ENCODE measurements at regions not wholly inside any gene's neighbourhood (a gene's known extent, or its start where the extent isn't known, plus 50 kb on each side); places are given as distances from the start of the nearest gene placed in this dataset.

DNA sequence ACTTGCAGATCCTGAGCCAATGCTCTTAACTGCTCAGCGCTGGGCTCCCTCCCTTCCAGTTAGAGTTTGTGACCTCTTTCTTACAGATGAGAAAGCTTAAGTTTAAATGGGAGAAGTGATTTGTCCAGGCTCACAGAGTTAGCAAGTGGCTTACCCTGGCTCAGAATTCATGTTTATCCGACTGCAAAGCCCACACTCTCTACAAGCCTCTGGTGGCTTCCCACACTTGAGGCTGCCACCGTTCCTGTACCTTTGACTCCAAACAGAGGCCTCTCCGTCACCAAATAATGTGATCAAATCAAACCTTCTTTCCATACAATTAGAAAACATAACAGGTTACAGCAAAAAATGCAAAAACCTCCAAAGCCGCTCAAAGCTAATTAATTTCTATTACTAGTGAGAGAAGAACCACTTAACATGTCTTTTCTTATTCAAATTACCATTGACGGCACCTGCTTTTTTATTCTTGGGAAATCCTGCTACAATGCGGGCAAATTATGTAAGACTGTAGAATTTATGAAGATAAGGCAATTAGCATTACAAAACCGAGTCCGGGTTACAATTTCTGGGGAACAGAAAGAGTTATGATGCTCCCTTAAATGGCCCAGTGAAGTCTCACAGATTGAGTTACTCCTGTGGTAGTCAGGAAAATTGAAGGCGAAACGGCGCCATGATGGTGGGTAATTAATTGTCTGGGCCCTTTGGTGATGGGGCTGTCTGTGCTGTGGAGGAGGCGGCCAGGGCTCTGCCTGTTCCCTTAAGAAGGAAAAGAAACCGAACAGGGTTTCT lies 324.3 kb upstream of the POU3F1 start:
- no peak overlapping the region for H2AFZ ChIP-seq (ENCODE audit: low read length)
- no peaks in the 10 kb centered on the region for H3F3A ChIP-seq (ENCODE audit: insufficient read depth, low read length)
- H3K27me3 ChIP-seq (ENCODE audit: insufficient read depth, low read length) = no peaks in the 10 kb centered on the region; the same call in 1 of the 2 replicates
- no peaks in the 10 kb centered on the region for H3K4me1 ChIP-seq (ENCODE audit: insufficient read depth, low read length, severe bottlenecking)
- H4K20me1 ChIP-seq (ENCODE audit: insufficient read depth, low read length) = no peaks in the 10 kb centered on the region
- no peaks in the 10 kb centered on the region for H3K9me2 ChIP-seq (ENCODE audit: low read depth, low read length)
- no peak overlapping the region for H3K4me3 ChIP-seq (ENCODE audit: low read depth, low read length, poor library complexity, severe bottlenecking)
- no peaks in the 10 kb centered on the region; the same call in 1 of the 2 replicates for H3K36me3 ChIP-seq (ENCODE audit: insufficient read depth, low read length)
- H3K4me2 ChIP-seq (ENCODE audit: low read length) = no peak overlapping the region
- H3K27ac ChIP-seq (ENCODE audit: low read depth, low read length, poor library complexity, severe bottlenecking) = no peak overlapping the region
- no peak overlapping the region for H3K9ac ChIP-seq (ENCODE audit: low read length)
- TF ChIP-seq, protein P1, sequence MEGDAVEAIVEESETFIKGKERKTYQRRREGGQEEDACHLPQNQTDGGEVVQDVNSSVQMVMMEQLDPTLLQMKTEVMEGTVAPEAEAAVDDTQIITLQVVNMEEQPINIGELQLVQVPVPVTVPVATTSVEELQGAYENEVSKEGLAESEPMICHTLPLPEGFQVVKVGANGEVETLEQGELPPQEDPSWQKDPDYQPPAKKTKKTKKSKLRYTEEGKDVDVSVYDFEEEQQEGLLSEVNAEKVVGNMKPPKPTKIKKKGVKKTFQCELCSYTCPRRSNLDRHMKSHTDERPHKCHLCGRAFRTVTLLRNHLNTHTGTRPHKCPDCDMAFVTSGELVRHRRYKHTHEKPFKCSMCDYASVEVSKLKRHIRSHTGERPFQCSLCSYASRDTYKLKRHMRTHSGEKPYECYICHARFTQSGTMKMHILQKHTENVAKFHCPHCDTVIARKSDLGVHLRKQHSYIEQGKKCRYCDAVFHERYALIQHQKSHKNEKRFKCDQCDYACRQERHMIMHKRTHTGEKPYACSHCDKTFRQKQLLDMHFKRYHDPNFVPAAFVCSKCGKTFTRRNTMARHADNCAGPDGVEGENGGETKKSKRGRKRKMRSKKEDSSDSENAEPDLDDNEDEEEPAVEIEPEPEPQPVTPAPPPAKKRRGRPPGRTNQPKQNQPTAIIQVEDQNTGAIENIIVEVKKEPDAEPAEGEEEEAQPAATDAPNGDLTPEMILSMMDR (IDR thresholded peaks at IDR 0.05; ENCODE audit: low read length) = no peak
- TF ChIP-seq EZH2 (IDR thresholded peaks at IDR 0.05; ENCODE audit: borderline replicate concordance, low read length) = no peak
- H3K9me3 ChIP-seq (ENCODE audit: low read length) = peaks cover 14% of the 10 kb centered on the region
- H3K79me2 ChIP-seq (ENCODE audit: insufficient read depth, low read length) = no peaks in the 10 kb centered on the region

DNA sequence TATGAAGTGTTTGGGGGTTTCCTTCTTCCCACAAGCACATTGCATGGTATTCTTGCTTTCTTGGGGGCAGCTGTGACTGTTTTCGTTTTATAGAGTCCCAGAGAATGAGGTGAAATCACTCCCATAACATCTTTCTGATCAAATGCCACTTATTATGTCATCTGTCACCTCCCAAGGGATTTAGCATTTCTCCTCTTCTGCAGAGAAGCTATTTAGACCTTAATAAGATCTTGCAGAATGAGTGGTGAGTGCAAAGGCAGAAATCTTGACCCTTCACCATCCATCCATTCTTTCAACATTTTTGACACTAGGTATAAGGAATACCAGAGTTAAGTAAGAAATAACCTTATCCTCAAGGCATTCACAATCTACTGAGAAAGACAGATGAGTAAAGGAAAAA lies 318.6 kb upstream of the POU3F1 start:
- H4K20me1 ChIP-seq (ENCODE audit: insufficient read depth, low read length) = no peaks in the 10 kb centered on the region
- no peaks in the 10 kb centered on the region for H3K9me2 ChIP-seq (ENCODE audit: low read depth, low read length)
- H3K27ac ChIP-seq (ENCODE audit: low read depth, low read length, poor library complexity, severe bottlenecking) = no peak overlapping the region
- no peaks in the 10 kb centered on the region for H3K79me2 ChIP-seq (ENCODE audit: insufficient read depth, low read length)
- H3K4me2 ChIP-seq (ENCODE audit: low read length) = no peak overlapping the region
- H2AFZ ChIP-seq (ENCODE audit: low read length) = no peak overlapping the region
- no peak overlapping the region for H3K4me3 ChIP-seq (ENCODE audit: low read depth, low read length, poor library complexity, severe bottlenecking)
- H3K9me3 ChIP-seq (ENCODE audit: low read length) = no peaks in the 10 kb centered on the region
- TF ChIP-seq, protein P1 (IDR thresholded peaks at IDR 0.05; ENCODE audit: low read length) = no peak
- TF ChIP-seq EZH2 (IDR thresholded peaks at IDR 0.05; ENCODE audit: borderline replicate concordance, low read length) = no peak
- H3K36me3 ChIP-seq (ENCODE audit: insufficient read depth, low read length) = no peaks in the 10 kb centered on the region
- no peaks in the 10 kb centered on the region for H3K4me1 ChIP-seq (ENCODE audit: insufficient read depth, low read length, severe bottlenecking)
- H3F3A ChIP-seq (ENCODE audit: insufficient read depth, low read length) = no peaks in the 10 kb centered on the region
- no peaks in the 10 kb centered on the region for H3K27me3 ChIP-seq (ENCODE audit: insufficient read depth, low read length)
- H3K9ac ChIP-seq (ENCODE audit: low read length) = no peak overlapping the region

DNA sequence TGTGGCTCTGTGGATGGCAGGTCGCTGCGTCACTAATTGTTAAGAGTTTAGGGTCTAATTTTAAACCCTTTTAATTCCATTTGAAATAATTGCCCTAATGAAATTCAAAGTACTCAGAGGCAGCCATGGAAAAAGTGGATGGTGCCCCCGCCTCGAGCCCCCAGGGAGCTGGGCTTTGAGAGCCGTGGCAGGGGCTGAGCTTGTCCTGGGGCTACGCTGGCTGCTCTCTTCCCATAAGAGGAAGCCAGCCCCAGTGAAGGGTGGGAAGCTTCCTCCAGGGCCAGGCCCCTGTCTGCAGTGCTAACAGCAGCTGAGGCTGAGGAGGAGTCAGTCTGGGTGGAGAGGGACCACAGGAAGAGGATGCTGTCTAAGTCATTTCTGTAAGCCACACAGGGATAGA lies 315.0 kb upstream of the POU3F1 start:
- H3K27ac ChIP-seq (ENCODE audit: low read depth, low read length, poor library complexity, severe bottlenecking) = no peak overlapping the region
- no peak overlapping the region for H3K4me2 ChIP-seq (ENCODE audit: low read length)
- H2AFZ ChIP-seq (ENCODE audit: low read length) = no peak overlapping the region
- no peak overlapping the region for H3K4me3 ChIP-seq (ENCODE audit: low read depth, low read length, poor library complexity, severe bottlenecking)
- no peaks in the 10 kb centered on the region for H3K79me2 ChIP-seq (ENCODE audit: insufficient read depth, low read length)
- H3K9me2 ChIP-seq (ENCODE audit: low read depth, low read length) = no peaks in the 10 kb centered on the region
- no peaks in the 10 kb centered on the region for H3K4me1 ChIP-seq (ENCODE audit: insufficient read depth, low read length, severe bottlenecking)
- no peaks in the 10 kb centered on the region for H3F3A ChIP-seq (ENCODE audit: insufficient read depth, low read length)
- H3K9me3 ChIP-seq (ENCODE audit: low read length) = no peaks in the 10 kb centered on the region
- H4K20me1 ChIP-seq (ENCODE audit: insufficient read depth, low read length) = no peaks in the 10 kb centered on the region
- no peaks in the 10 kb centered on the region; the same call in 1 of the 2 replicates for H3K27me3 ChIP-seq (ENCODE audit: insufficient read depth, low read length)
- no peak for TF ChIP-seq EZH2 (IDR thresholded peaks at IDR 0.05; ENCODE audit: borderline replicate concordance, low read length)
- TF ChIP-seq, protein P1 (IDR thresholded peaks at IDR 0.05; ENCODE audit: low read length) = no peak
- no peaks in the 10 kb centered on the region for H3K36me3 ChIP-seq (ENCODE audit: insufficient read depth, low read length)
- no peak overlapping the region for H3K9ac ChIP-seq (ENCODE audit: low read length)

Measured in OCI-LY1 (cell line).